RWPE1 (cell line): ENCODE measurements at regions not wholly inside any gene's neighbourhood (a gene's known extent, or its start where the extent isn't known, plus 50 kb on each side); places are given as distances from the start of the nearest gene placed in this dataset.
"Not testable (repeated sequence)": the region's sequence is repeated elsewhere in the genome, so short reads cannot be mapped to it uniquely, and the experiment has no call there.

Experiments used
- CTCF ChIA-PET: fragments of 350-600 bp; sonication (Branson Sonifier 250); formaldehyde crosslinking; extraction: SDS; loops from one replicate; lab custom pipeline; 2021; lab: Yijun Ruan, JAX
- POLR2A ChIA-PET: fragments of 400-600 bp; formaldehyde crosslinking; extraction: SDS; loops from one replicate; lab custom pipeline; 2020; ENCODE audit warnings: antibody characterized with exemption; ENCODE audit not compliant: low non-redundant PET; lab: Yijun Ruan, JAX
- DNase-seq: peaks from one replicate; pipeline ENCODE4 v3.0.0; 2012; ENCODE audit warnings: low spot score
- H3K27ac ChIP-seq: fragments of 450-650 bp; 2 replicates; pipeline ENCODE4 v1.5.1; 2017
- TF ChIP-seq, protein P1 (sequence below): fragments of 450-650 bp; conservative IDR thresholded peaks from 2 replicates; pipeline ENCODE4 v1.5.1; 2017; ENCODE audit warnings: low read depth, mild to moderate bottlenecking

DNA sequence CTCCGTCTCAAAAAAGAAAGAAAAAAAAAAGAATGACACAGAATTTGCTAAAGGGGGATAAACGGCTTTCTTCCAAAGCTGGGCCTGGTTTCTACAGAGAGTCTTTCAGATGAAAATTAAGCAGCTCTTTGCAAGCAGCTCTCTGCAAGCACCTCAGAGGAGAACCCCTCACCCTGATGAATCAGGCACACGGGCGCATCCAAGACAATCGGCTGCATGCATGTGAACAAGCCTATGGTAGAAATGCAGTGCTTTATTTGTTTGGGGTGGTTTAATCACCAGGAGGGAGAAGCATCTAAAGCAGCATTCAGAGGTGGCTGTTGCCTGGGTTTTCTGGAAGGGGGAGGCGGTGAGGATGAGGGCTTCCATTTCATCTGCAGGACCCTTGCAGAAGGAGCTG, 78.0 kb upstream of the CLEC6A start:
- POLR2A ChIA-PET, DNase-seq, CTCF ChIA-PET, H3K27ac ChIP-seq: not testable (repeated sequence)

DNA sequence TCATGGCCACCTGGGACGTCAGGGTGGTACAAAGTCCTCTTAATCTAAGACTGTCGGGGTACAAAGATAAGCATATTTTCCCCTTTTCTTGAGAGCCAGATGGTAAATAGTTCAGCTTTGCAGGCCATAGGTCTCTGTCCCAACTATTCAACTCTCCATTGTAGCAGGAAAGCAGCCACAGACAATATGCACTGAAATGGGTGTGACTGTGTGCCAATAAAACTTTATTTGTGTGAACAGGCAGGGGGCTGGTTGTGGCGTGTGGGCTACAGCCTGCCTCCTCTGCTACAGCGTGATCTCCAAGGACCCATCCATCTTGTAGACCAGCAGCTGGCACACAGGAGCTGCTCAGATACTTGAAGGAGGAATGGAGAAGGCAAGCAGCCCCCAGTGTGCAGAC, 73.2 kb upstream of the CLEC6A start:
- CTCF ChIA-PET, POLR2A ChIA-PET, H3K27ac ChIP-seq, DNase-seq: not testable (repeated sequence)

DNA sequence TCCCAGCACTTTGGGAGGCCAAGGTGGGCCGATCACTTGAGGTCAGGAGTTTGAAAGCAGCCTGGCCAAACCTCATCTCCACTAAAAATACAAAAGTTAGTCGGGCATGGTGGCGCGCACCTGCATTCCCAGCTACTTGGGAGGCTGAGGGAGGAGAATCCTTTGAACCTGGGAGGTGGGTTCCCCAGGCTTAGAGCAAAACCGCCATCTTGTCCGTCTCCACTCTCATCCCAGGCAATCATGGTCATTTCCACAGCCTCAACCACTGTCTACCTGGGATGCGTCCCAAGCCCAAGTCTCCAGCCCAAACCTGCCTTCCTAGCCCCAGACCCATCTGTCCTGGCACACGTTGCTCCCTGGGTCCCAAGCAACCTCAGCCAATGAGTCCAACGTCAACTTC, 71.1 kb upstream of the CLEC6A start:
- H3K27ac ChIP-seq, DNase-seq, POLR2A ChIA-PET, CTCF ChIA-PET: not testable (repeated sequence)

DNA sequence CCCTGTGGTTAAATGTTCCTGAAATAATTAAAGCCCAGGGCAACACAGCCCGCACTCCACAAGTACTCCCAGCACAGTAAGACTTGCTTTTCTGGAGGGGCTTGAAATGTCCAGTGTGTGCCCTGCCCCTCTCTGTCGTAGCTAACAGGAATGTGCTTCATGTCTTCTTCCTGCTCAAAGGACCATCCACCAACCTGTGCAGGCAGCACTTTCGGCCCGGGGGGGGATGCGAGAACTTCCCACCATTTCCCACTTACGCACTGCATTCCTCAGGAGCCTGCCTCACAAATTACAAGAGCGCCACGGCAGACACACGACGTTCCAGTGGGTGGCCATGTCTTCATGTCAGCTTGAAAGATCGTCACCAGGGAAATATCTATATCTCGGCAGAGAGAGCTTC, 70.3 kb upstream of the CLEC6A start:
- DNase-seq, POLR2A ChIA-PET, CTCF ChIA-PET, H3K27ac ChIP-seq: not testable (repeated sequence)

DNA sequence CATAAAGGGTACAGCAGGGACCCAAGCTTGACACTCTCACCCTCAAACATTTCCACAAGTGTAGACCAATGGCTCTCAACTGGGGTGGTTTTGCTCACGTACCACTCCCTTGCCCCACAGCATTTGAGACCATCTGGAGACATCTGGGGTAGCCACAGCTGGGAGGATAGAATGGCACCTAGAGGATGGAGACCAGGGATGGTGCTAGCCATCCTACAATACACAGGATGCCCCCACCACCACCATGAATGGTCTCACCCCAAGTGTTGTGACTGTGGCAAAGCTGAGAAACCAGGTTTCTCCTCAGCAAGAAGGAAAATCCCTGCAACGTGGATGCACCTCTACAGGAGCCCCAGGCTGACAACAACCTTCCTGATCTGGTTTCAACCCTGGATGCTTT, 69.1 kb upstream of the CLEC6A start:
- DNase-seq, H3K27ac ChIP-seq, CTCF ChIA-PET, POLR2A ChIA-PET: not testable (repeated sequence)

DNA sequence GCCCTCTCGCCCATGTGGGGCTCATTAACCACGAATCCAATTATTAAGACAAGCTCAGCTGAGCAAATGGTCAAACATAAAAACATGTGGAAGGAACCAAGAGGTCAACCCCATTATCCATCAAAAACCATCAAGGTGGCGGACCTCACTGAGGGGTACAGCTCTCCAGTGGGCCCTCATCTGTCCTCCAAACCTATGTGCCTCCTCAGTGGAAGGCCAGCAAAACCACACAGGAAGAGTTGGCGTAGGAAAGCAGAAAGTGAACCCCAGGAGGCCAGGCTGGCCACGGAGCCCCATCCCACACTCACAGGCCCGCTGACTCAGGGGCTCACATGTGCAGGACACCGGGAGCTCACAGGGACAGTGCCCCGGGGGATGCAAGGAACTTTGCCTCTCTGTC, 66.5 kb upstream of the CLEC6A start:
- CTCF ChIA-PET, result interaction anchor here (0.7 to 1.1 kb wide), 2 partner anchors 62 to 280 kb away, joined by 3 to 4 read pairs; no protein-coding TSS in a partner anchor
- H3K27ac ChIP-seq, DNase-seq, POLR2A ChIA-PET: not testable (repeated sequence)

DNA sequence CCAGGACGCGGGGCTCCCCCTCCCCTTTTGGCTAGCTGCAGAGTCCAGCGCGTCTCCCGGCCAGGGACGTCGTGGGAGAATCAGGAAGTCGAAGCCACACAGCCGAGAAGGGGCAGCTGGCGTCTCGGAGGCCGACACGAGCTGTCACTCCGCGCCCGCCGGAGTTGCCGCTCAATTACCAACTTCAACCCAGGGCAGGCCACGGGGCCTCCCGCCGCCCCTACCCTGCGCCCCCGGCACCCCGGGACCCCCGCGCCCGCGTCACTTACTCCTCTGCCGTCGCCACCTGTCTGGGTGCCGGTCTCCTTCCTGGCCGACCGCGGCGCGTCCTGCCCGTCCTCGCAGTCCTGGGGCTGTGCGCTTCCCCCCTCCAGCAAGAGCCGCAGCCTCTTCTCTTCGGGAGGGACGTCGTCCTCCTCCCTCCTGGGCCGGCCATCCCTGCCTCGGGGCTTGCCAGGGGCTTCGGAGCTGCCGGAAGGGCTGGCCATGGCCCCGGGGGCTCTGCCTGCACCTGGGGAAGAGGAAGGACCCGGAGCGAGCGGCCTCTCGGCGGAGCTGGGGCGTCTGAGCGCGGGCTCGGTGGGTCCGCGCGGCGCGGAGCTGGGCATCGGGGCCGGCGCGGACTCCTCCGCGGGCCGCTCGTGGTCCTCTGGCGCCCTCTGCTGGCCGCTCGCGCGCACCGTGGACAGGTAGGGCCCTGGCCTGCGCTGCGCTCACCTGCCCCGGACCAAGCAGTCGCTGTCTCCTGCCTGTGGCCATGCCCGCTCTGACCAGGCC, 65.6 kb upstream of the CLEC6A start:
- DNase-seq, POLR2A ChIA-PET: not testable (repeated sequence)
- CTCF ChIA-PET, result interaction anchor here (0.6 to 1.1 kb wide), 6 partner anchors 61 to 348 kb away, joined by 3 to 6 read pairs (median 4); no protein-coding TSS in a partner anchor

DNA sequence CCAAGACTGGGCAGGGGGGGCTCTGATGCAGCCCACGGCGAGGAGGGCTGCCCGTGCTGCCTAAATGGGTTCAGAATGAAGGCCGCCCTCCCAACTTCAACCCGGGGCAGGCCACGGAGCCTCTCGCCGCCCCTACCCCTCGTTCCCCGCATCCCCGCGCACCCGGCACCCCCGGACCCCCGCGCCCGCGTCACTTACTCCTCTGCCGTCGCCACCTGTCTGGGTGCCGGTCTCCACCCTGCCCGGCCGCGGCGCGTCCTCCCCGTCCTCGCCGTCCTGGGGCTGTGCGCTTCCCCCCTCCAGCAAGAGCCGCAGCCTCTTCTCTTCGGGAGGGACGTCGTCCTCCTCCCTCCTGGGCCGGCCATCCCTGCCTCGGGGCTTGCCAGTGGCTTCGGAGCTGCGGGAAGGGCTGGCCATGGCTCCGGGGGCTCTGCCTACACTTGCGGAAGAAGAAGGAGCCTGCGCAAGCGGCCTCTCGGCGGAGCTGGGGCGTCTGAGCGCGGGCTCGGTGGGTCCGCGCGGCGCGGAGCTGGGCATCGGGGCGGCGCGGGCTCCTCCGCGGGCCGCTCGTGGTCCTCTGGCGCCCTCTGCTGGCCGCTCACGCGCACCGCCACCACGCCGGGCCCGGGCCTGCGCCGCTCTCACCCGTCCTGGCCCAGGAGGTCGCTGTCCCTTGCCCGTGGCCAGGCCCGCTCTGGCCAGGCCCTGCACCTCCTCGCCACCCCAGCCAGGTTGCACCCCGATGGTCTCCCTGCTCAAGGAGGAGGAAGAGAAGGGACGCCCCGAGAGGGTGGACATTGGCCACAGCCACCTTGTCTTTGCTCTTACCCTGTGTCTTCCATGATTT, 59.3 kb upstream of the CLEC6A start:
- POLR2A ChIA-PET, DNase-seq, H3K27ac ChIP-seq: not testable (repeated sequence)
- TF ChIP-seq, protein P1, sequence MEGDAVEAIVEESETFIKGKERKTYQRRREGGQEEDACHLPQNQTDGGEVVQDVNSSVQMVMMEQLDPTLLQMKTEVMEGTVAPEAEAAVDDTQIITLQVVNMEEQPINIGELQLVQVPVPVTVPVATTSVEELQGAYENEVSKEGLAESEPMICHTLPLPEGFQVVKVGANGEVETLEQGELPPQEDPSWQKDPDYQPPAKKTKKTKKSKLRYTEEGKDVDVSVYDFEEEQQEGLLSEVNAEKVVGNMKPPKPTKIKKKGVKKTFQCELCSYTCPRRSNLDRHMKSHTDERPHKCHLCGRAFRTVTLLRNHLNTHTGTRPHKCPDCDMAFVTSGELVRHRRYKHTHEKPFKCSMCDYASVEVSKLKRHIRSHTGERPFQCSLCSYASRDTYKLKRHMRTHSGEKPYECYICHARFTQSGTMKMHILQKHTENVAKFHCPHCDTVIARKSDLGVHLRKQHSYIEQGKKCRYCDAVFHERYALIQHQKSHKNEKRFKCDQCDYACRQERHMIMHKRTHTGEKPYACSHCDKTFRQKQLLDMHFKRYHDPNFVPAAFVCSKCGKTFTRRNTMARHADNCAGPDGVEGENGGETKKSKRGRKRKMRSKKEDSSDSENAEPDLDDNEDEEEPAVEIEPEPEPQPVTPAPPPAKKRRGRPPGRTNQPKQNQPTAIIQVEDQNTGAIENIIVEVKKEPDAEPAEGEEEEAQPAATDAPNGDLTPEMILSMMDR, result peak; percentile 42
- CTCF ChIA-PET, result interaction anchor here (0.7 kb wide), 2 partner anchors 53 to 288 kb away, joined by 3 read pairs; no protein-coding TSS in a partner anchor

More for the DNA sequence above, 65.6 kb upstream of the CLEC6A start:
- H3K27ac ChIP-seq, result not testable (repeated sequence)

DNA sequence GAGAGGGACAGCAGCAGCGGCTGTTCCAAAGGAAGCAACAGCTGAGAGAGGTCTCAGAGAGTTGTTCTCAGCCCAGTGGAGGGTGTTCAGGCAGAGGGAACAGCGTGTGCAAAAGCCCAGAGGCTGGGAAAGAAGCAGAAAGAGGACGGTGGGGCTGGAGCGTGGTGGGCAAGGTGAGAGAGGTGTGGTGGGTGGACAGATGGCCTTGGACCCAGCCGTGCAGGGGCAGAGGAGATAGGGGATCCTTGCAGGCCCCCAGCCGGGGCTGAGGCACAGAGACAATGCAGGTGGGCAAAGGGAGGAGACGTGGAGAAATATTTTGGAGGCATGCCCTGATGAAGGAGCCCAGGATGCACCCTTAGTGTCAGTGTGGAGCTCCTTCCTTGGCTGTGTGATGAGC, 58.4 kb upstream of the CLEC6A start:
- DNase-seq, H3K27ac ChIP-seq, CTCF ChIA-PET, POLR2A ChIA-PET: not testable (repeated sequence)

DNA sequence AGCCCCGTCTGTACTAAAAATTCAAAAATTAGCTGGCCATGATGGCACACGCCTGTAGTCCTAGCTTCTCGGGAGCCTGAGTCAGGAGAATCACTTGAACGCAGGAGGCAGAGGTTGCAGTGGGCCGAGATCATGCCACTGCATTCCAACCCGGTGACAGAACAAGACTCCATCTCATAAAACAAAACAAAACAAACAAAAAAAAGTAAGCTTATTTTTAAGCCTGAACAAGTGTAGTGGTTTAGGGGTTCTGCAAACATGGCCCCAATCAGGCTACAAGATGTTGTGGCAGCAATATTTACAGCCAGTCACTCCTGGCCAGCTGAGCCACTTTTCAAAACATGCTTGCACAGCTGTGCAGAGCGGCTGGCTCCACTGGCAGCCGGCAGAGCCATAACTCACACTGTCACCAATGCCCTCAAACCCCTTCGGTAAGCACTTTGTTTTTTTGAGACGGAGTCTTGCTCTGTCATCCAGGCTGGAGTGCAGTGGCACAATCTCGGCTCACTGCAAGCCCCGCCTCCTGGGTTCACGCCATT, 56.2 kb upstream of the CLEC6A start:
- CTCF ChIA-PET, DNase-seq, H3K27ac ChIP-seq, POLR2A ChIA-PET: not testable (repeated sequence)

DNA sequence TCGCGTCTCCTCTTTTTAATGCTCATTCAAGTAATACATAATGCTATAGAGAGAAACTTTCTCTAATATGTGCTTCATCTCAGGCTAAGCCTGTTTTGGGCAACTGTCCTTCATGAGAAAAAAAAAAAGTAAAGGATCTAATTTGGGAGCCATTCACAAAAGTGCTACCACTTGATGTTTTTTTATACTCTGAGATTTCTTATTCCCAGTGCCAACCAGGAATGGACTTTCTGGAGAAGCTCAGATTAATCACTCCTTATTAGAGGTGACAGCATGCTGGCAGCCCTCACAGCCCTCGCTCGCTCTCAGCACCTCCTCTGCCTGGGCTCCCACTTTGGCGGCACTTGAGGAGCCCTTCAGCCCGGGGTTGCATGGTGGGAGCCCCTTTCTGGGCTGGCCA, 51.9 kb upstream of the CLEC6A start:
- H3K27ac ChIP-seq, POLR2A ChIA-PET, CTCF ChIA-PET, DNase-seq: not testable (repeated sequence)

DNA sequence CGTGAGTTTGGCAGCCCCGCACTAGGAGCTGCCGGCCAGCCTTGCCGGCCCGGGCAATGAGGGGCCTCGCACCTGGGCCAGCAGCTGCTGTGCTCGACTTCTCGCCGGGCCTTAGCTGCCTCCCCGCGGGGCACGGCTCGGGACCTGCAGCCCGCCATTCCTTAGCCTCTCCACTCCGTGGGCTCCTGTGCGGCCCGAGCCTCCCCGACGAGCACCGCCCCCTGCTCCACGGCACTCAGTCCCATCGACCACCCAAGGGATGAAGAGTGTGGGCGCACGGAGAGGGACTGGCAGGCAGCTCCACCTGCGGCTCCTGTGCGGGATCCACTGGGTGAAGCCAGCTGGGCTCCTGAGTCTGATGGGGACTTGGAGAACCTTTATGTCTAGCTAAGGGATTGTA, 51.4 kb upstream of the CLEC6A start:
- CTCF ChIA-PET, H3K27ac ChIP-seq, DNase-seq, POLR2A ChIA-PET: not testable (repeated sequence)
